Activated T-cell treated with anti-CD3 and anti-CD28 coated beads, Interleukin-2, amount 50 U/mL, for 48 hours (primary cell): ENCODE measurements at regions not wholly inside any gene's neighbourhood (a gene's known extent, or its start where the extent isn't known, plus 50 kb on each side); places are given as distances from the start of the nearest gene placed in this dataset.

ENCODE experiments used
- DNase-seq, 2 experiments: peaks; one replicate each; pipeline ENCODE4 v3.0.0-alpha.2; 2020

- DNase-seq = no peak
Observed at GRCh38 chr15:37261685-37262084, 161.3 kb upstream of the MEIS2 start.

- no peak for DNase-seq
Observed at GRCh38 chr15:37262922-37263608, 162.7 kb upstream of the MEIS2 start.

GRCh38 chr15:37289109-37289765 is 188.9 kb upstream of the MEIS2 start:
- DNase-seq = no peak

- DNase-seq = no peak
Observed at GRCh38 chr15:37291920-37292319, 191.6 kb upstream of the MEIS2 start.

GRCh38 chr15:37298271-37298670 is 197.9 kb upstream of the MEIS2 start:
- no peak for DNase-seq

- DNase-seq = no peak
Observed at GRCh38 chr15:37339437-37339836, 239.1 kb upstream of the MEIS2 start.

- no peak for DNase-seq
Observed at GRCh38 chr15:37339856-37340255, 239.5 kb upstream of the MEIS2 start.

- DNase-seq = no peak
Observed at GRCh38 chr15:37340438-37340837, 240.1 kb upstream of the MEIS2 start.

GRCh38 chr15:37359101-37359892 is 258.9 kb upstream of the MEIS2 start:
- no peak for DNase-seq

- no peak for DNase-seq
Observed at GRCh38 chr15:37359893-37360290, 259.5 kb upstream of the MEIS2 start.

GRCh38 chr15:37360724-37361123 is 260.4 kb upstream of the MEIS2 start:
- no peak for DNase-seq

- DNase-seq = no peak
Observed at GRCh38 chr15:37361621-37362020, 261.3 kb upstream of the MEIS2 start.

- DNase-seq = no peak
Observed at GRCh38 chr15:37362414-37362813, 262.1 kb upstream of the MEIS2 start.

GRCh38 chr15:37368961-37369360 is 268.6 kb upstream of the MEIS2 start:
- no peak for DNase-seq

- no peak for DNase-seq
Observed at GRCh38 chr15:37370941-37371340, 270.6 kb upstream of the MEIS2 start.

GRCh38 chr15:37372064-37372463 is 271.7 kb upstream of the MEIS2 start:
- no peak for DNase-seq

- no peak for DNase-seq
Observed at GRCh38 chr15:37375519-37375918, 275.2 kb upstream of the MEIS2 start.

- no peak for DNase-seq
Observed at GRCh38 chr15:37377428-37377827, 277.1 kb upstream of the MEIS2 start.

GRCh38 chr15:37394402-37395099 is 294.2 kb upstream of the MEIS2 start:
- no peak for DNase-seq

GRCh38 chr15:37395100-37395468 is 294.7 kb upstream of the MEIS2 start:
- DNase-seq = no peak

- DNase-seq = no peak
Observed at GRCh38 chr15:37397266-37398022, 297.1 kb upstream of the MEIS2 start.

- no peak for DNase-seq
Observed at GRCh38 chr15:37416103-37416502, 315.8 kb upstream of the MEIS2 start.

- DNase-seq = no peak
Observed at GRCh38 chr15:37425541-37425940, 325.2 kb upstream of the MEIS2 start.
